ENCODE measurements at regions not wholly inside any gene's neighbourhood (a gene's known extent, or its start where the extent isn't known, plus 50 kb on each side); places are given as distances from the start of the nearest gene placed in this dataset.

DNA sequence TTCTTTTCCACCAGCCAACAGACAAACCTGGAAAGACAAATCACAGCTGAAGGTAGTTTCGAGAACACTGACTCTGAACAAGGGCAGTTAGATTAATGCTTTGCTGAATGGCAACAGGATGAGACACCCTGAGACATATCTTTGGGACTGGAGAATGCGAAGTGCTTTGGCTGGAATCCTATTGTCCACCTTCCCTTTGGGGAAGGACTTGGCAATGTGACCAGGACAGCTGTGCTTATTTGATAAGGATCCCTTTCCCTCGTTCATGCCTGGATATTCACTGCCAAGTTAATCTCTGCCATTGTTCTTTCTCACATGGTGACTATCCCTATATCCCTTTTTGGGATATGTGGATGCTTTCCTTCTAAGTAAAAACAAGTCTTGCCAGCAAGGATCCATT, 537.1 kb upstream of the SEL1L start:
- H3K27ac ChIP-seq, result no peak overlapping the region
- H3K4me2 ChIP-seq, result no peak overlapping the region
- H4K20me1 ChIP-seq (ENCODE audit: insufficient read depth), result no peaks in the 10 kb centered on the region
- H3K4me1 ChIP-seq (ENCODE audit: low read depth, poor library complexity, severe bottlenecking), result no peaks in the 10 kb centered on the region
- no peaks in the 10 kb centered on the region for H3K36me3 ChIP-seq (ENCODE audit: insufficient read depth)
- no peak overlapping the region for H3K9ac ChIP-seq
- H2AFZ ChIP-seq (ENCODE audit: low read depth), result no peak overlapping the region
- TF ChIP-seq, protein P1, sequence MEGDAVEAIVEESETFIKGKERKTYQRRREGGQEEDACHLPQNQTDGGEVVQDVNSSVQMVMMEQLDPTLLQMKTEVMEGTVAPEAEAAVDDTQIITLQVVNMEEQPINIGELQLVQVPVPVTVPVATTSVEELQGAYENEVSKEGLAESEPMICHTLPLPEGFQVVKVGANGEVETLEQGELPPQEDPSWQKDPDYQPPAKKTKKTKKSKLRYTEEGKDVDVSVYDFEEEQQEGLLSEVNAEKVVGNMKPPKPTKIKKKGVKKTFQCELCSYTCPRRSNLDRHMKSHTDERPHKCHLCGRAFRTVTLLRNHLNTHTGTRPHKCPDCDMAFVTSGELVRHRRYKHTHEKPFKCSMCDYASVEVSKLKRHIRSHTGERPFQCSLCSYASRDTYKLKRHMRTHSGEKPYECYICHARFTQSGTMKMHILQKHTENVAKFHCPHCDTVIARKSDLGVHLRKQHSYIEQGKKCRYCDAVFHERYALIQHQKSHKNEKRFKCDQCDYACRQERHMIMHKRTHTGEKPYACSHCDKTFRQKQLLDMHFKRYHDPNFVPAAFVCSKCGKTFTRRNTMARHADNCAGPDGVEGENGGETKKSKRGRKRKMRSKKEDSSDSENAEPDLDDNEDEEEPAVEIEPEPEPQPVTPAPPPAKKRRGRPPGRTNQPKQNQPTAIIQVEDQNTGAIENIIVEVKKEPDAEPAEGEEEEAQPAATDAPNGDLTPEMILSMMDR (conservative IDR thresholded peaks at IDR 0.05; ENCODE audit: low read depth, low read length), result no peak
- H3K4me3 ChIP-seq (IDR thresholded peaks at IDR 0.05; ENCODE audit: insufficient read depth, low read depth, low read length), result no peak overlapping the region
- no peaks in the 10 kb centered on the region for H3K27me3 ChIP-seq (ENCODE audit: insufficient read depth, low read depth)
- H3K79me2 ChIP-seq (ENCODE audit: insufficient read depth, low read depth), result no peaks in the 10 kb centered on the region

DNA sequence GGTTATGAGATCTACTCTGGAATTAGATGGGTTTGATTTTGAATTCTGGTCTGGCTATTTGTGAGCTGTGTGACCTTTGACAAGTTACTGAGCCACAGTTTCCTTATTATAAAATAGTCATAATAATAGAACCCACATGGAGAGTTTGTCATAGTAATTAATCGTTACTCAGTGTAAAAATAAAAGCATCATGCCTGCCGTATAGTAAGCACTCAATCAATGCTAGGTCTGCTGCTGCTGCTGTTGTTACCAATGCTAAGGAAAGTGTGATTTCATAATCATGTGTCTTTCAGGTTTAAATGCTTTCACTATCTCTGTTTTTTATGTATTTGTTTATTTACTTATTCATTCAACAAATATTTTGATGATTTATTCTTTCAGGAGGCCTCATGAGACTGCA, 539.9 kb upstream of the SEL1L start:
- H3K9ac ChIP-seq, result no peak overlapping the region
- no peak overlapping the region for H3K4me2 ChIP-seq
- no peaks in the 10 kb centered on the region for H3K4me1 ChIP-seq (ENCODE audit: low read depth, poor library complexity, severe bottlenecking)
- no peaks in the 10 kb centered on the region for H3K79me2 ChIP-seq (ENCODE audit: insufficient read depth, low read depth)
- no peaks in the 10 kb centered on the region for H4K20me1 ChIP-seq (ENCODE audit: insufficient read depth)
- no peak overlapping the region for H2AFZ ChIP-seq (ENCODE audit: low read depth)
- no peak overlapping the region for H3K27ac ChIP-seq
- TF ChIP-seq, protein P1 (conservative IDR thresholded peaks at IDR 0.05; ENCODE audit: low read depth, low read length), result no peak
- H3K27me3 ChIP-seq (ENCODE audit: insufficient read depth, low read depth), result no peaks in the 10 kb centered on the region
- no peak overlapping the region for H3K4me3 ChIP-seq (IDR thresholded peaks at IDR 0.05; ENCODE audit: insufficient read depth, low read depth, low read length)
- H3K36me3 ChIP-seq (ENCODE audit: insufficient read depth), result no peaks in the 10 kb centered on the region

DNA sequence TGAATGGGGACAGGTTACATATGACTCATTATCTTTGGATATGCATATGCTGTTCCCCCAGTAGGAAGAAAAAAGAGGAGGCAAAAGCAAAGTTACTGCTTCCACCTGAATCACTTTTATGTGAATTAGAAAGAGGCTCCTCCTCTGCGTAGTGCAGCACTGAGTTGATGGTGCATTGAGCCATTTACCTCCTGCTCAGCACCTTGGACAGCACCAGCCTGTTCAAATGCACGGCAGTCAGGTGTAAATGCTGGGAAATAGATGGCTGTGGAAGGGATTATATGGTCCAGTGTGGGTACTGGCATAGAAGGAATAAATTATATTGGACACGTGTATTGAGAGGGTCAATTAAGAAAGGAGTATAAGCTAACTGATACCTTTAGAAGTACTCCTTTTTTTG, 541.9 kb upstream of the SEL1L start:
- H3K4me3 ChIP-seq (IDR thresholded peaks at IDR 0.05; ENCODE audit: insufficient read depth, low read depth, low read length), result no peak overlapping the region
- no peaks in the 10 kb centered on the region for H4K20me1 ChIP-seq (ENCODE audit: insufficient read depth)
- H3K27me3 ChIP-seq (ENCODE audit: insufficient read depth, low read depth), result no peaks in the 10 kb centered on the region
- H2AFZ ChIP-seq (ENCODE audit: low read depth), result no peak overlapping the region
- H3K36me3 ChIP-seq (ENCODE audit: insufficient read depth), result no peaks in the 10 kb centered on the region
- no peak overlapping the region for H3K9ac ChIP-seq
- TF ChIP-seq, protein P1 (conservative IDR thresholded peaks at IDR 0.05; ENCODE audit: low read depth, low read length), result no peak
- H3K79me2 ChIP-seq (ENCODE audit: insufficient read depth, low read depth), result no peaks in the 10 kb centered on the region
- H3K4me1 ChIP-seq (ENCODE audit: low read depth, poor library complexity, severe bottlenecking), result no peaks in the 10 kb centered on the region
- no peak overlapping the region for H3K4me2 ChIP-seq
- H3K27ac ChIP-seq, result no peak overlapping the region

DNA sequence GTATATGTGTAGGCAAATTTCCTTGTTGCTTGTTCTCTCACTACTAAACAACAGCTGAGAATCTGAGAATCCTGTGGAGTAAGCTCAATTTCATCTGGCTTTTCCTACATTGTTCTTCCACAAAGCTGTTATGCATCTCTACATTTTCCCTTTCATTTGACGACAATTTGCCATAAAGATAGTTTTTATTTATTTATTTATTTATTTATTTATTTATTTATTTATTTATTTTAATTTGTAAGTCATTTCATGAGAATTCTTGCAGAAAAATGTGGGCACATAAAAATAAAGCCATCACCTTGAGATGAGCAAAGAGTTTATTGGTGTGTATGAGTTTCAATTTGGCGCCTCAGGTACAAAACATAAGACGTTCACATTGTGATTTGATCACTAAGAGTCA, 545.9 kb upstream of the SEL1L start:
- Histone ChIP-seq H2AFZ (ENCODE audit: low read depth) (no peak overlapping the region), H3K79me2 (ENCODE audit: insufficient read depth, low read depth) (no peaks in the 10 kb centered on the region), H3K36me3 (ENCODE audit: insufficient read depth) (no peaks in the 10 kb centered on the region), H3K4me1 (ENCODE audit: low read depth, poor library complexity, severe bottlenecking) (no peaks in the 10 kb centered on the region), H3K9ac (no peak overlapping the region), H3K27me3 (ENCODE audit: insufficient read depth, low read depth) (no peaks in the 10 kb centered on the region), H3K4me2 (no peak overlapping the region), H3K27ac (no peak overlapping the region), H3K4me3 (IDR thresholded peaks at IDR 0.05; ENCODE audit: insufficient read depth, low read depth, low read length) (no peak overlapping the region), H4K20me1 (ENCODE audit: insufficient read depth) (no peaks in the 10 kb centered on the region)
- TF ChIP-seq, protein P1 (conservative IDR thresholded peaks at IDR 0.05; ENCODE audit: low read depth, low read length), result no peak

DNA sequence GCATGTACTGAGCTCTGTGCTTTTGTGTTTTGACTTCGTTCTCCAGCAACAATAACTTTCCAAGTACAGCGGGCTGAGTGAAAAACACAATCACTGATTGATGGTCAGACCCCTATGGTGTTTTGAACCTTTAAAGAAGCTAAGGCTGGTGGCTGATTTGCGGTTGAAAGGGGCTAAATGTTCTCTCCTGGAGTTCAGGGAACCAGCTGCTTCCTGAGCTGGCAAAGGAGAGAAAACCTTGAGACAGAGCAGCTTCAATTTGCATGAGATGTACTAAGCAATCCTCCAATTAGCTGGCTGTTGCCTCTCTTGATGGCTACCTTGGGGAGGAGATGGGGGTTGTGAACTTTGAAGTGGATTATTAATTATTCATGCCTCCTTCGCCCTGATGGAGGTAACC, 546.7 kb upstream of the SEL1L start:
- no peaks in the 10 kb centered on the region for H3K79me2 ChIP-seq (ENCODE audit: insufficient read depth, low read depth)
- no peak overlapping the region for H2AFZ ChIP-seq (ENCODE audit: low read depth)
- no peak overlapping the region for H3K4me2 ChIP-seq
- H3K4me1 ChIP-seq (ENCODE audit: low read depth, poor library complexity, severe bottlenecking), result no peaks in the 10 kb centered on the region
- no peak overlapping the region for H3K9ac ChIP-seq
- no peaks in the 10 kb centered on the region for H4K20me1 ChIP-seq (ENCODE audit: insufficient read depth)
- no peaks in the 10 kb centered on the region for H3K36me3 ChIP-seq (ENCODE audit: insufficient read depth)
- H3K27me3 ChIP-seq (ENCODE audit: insufficient read depth, low read depth), result no peaks in the 10 kb centered on the region
- no peak overlapping the region for H3K4me3 ChIP-seq (IDR thresholded peaks at IDR 0.05; ENCODE audit: insufficient read depth, low read depth, low read length)
- no peak overlapping the region for H3K27ac ChIP-seq
- TF ChIP-seq, protein P1 (conservative IDR thresholded peaks at IDR 0.05; ENCODE audit: low read depth, low read length), result no peak
